ENCODE measurements at regions not wholly inside any gene's neighbourhood (a gene's known extent, or its start where the extent isn't known, plus 50 kb on each side); places are given as distances from the start of the nearest gene placed in this dataset.
"Not testable (repeated sequence)": the region's sequence is repeated elsewhere in the genome, so short reads cannot be mapped to it uniquely, and the experiment has no call there.

- no peak for DNase-seq (ENCODE audit: low spot score)
Observed at GRCh38 chr18:28771849-28772248, 594.9 kb upstream of the CDH2 start.

GRCh38 chr18:28768791-28769768, 592.1 kb upstream of the CDH2 start:
- no peak for DNase-seq (ENCODE audit: low spot score)

GRCh38 chr18:28767727-28768211, 590.8 kb upstream of the CDH2 start:
- no peak for DNase-seq (ENCODE audit: low spot score)

GRCh38 chr18:28767201-28767600, 590.3 kb upstream of the CDH2 start:
- DNase-seq (ENCODE audit: low spot score): no peak

GRCh38 chr18:28766721-28767120, 589.8 kb upstream of the CDH2 start:
- no peak for DNase-seq (ENCODE audit: low spot score)

GRCh38 chr18:28766027-28766426, 589.1 kb upstream of the CDH2 start:
- DNase-seq (ENCODE audit: low spot score): no peak

- DNase-seq (ENCODE audit: low spot score): no peak
Observed at GRCh38 chr18:28760299-28760698, 583.4 kb upstream of the CDH2 start.

GRCh38 chr18:28757466-28758008, 580.6 kb upstream of the CDH2 start:
- no peak for DNase-seq (ENCODE audit: low spot score)

- DNase-seq (ENCODE audit: low spot score): no peak
Observed at GRCh38 chr18:28743115-28743514, 566.2 kb upstream of the CDH2 start.

GRCh38 chr18:28740575-28740974, 563.6 kb upstream of the CDH2 start:
- no peak for DNase-seq (ENCODE audit: low spot score)

- DNase-seq (ENCODE audit: low spot score): no peak
Observed at GRCh38 chr18:28736951-28737350, 560.0 kb upstream of the CDH2 start.

GRCh38 chr18:28736223-28736622, 559.3 kb upstream of the CDH2 start:
- no peak for DNase-seq (ENCODE audit: low spot score)

- peak; percentile 10 for DNase-seq (ENCODE audit: low spot score)
Observed at GRCh38 chr18:28735731-28736130, 558.8 kb upstream of the CDH2 start.

- no peak for DNase-seq (ENCODE audit: low spot score)
Observed at GRCh38 chr18:28729321-28729720, 552.4 kb upstream of the CDH2 start.

- no peak for DNase-seq (ENCODE audit: low spot score)
Observed at GRCh38 chr18:28728891-28729290, 552.0 kb upstream of the CDH2 start.

- DNase-seq (ENCODE audit: low spot score): not testable (repeated sequence)
Observed at GRCh38 chr18:28727189-28727588, 550.3 kb upstream of the CDH2 start.

- no peak for DNase-seq (ENCODE audit: low spot score)
Observed at GRCh38 chr18:28725876-28726275, 548.9 kb upstream of the CDH2 start.

- no peak for DNase-seq (ENCODE audit: low spot score)
Observed at GRCh38 chr18:28723506-28723905, 546.6 kb upstream of the CDH2 start.

GRCh38 chr18:28718696-28719095, 541.8 kb upstream of the CDH2 start:
- no peak for DNase-seq (ENCODE audit: low spot score)

- no peak for DNase-seq (ENCODE audit: low spot score)
Observed at GRCh38 chr18:28716338-28716737, 539.4 kb upstream of the CDH2 start.

- DNase-seq (ENCODE audit: low spot score): no peak
Observed at GRCh38 chr18:28715206-28715605, 538.3 kb upstream of the CDH2 start.

GRCh38 chr18:28714498-28714897, 537.6 kb upstream of the CDH2 start:
- DNase-seq (ENCODE audit: low spot score): no peak

- DNase-seq (ENCODE audit: low spot score): no peak
Observed at GRCh38 chr18:28712796-28713425, 536.0 kb upstream of the CDH2 start.
